Choroid plexus epithelial cell (primary cell): ENCODE measurements at regions not wholly inside any gene's neighbourhood (a gene's known extent, or its start where the extent isn't known, plus 50 kb on each side); places are given as distances from the start of the nearest gene placed in this dataset.
A peak's percentile ranks its signal among the peaks of the same experiment; 100 is the strongest.

ENCODE experiments used
- DNase-seq: peaks from one replicate; pipeline ENCODE4 v3.0.0-alpha.2; 2010; ENCODE audit warnings: low read depth
- H3K4me3 ChIP-seq: 2 replicates; pipeline ENCODE4 v1.5.1; 2011; ENCODE audit warnings: low read depth, mild to moderate bottlenecking, control low read depth, low read length, moderate library complexity
- TF ChIP-seq, protein P1 (sequence below): conservative IDR thresholded peaks from 2 replicates; pipeline ENCODE4 v1.5.1; 2011; ENCODE audit warnings: low read depth, mild to moderate bottlenecking, control low read depth, inconsistent platforms, low read length, moderate library complexity

DNA sequence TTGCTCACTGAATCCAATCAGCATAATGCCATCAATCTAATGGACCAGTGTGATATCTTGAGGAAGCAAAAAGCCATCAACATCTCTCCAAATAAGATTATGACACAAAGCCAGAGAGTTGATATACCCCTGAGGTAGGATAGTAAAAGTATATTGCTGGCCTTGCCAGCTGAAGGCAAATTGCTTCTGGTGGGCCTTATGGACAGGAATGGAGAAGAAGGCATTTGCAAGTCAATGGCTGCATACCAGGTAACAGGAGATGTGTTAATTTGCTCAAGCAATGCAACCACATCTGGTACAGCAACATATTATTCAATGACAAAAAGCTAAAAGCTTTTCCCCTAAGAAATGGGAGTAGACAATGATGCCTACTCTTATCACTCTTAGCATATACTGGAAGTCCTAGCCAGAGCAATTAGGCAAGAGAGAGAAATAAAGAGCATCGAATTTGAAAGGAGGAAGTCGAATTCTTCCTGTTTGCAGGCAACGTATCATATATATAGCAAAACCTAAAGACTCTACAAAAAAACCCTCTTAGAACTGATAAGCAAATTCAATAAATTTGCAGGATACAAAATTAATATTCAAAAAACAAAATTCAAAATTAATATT is 216.1 kb upstream of the RASA1 start:
- DNase-seq, result no peak
- H3K4me3 ChIP-seq, result no peak overlapping the region

DNA sequence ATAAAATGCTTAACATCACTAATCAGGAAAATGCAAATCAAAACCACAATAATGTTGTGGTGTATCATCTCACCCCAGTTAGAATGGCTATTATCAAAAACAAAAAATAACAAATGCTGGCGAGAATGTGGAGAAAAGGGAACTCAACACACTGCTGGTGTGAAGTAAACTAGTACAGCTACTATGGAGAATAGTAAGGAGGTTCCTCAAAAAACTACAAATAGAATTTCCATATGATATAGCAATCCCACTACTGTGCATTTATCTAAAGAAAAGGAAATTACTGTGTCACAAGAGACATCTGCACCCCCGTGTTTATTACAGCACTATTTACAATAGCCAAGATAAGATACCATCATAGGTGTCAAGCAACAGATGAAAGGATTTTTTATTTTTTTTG is 214.5 kb upstream of the RASA1 start:
- DNase-seq, result no peak
- H3K4me3 ChIP-seq, result no peak overlapping the region
- TF ChIP-seq, protein P1, sequence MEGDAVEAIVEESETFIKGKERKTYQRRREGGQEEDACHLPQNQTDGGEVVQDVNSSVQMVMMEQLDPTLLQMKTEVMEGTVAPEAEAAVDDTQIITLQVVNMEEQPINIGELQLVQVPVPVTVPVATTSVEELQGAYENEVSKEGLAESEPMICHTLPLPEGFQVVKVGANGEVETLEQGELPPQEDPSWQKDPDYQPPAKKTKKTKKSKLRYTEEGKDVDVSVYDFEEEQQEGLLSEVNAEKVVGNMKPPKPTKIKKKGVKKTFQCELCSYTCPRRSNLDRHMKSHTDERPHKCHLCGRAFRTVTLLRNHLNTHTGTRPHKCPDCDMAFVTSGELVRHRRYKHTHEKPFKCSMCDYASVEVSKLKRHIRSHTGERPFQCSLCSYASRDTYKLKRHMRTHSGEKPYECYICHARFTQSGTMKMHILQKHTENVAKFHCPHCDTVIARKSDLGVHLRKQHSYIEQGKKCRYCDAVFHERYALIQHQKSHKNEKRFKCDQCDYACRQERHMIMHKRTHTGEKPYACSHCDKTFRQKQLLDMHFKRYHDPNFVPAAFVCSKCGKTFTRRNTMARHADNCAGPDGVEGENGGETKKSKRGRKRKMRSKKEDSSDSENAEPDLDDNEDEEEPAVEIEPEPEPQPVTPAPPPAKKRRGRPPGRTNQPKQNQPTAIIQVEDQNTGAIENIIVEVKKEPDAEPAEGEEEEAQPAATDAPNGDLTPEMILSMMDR, result no peak

More for the DNA sequence above, 216.1 kb upstream of the RASA1 start:
- TF ChIP-seq, protein P1, result no peak

DNA sequence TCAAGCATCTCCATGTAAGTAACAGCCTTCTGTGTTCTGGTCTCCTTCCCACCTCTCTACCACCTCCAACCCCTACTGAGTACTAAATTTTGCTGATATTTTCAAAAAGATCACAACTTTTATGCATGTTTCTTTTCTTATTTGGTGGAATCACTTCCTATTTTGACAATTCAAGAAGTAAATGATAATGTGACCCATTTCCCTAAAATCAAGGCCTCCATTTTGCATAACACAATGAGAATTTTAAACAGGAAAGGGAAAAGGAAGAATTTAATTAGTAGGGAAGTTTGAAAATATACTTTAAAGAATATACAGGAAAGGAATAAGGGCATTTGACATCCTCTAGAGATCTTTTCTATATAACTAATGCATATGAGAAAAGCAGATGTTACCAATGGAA is 212.9 kb upstream of the RASA1 start:
- no peak for DNase-seq
- TF ChIP-seq, protein P1, result no peak
- H3K4me3 ChIP-seq, result no peak overlapping the region

DNA sequence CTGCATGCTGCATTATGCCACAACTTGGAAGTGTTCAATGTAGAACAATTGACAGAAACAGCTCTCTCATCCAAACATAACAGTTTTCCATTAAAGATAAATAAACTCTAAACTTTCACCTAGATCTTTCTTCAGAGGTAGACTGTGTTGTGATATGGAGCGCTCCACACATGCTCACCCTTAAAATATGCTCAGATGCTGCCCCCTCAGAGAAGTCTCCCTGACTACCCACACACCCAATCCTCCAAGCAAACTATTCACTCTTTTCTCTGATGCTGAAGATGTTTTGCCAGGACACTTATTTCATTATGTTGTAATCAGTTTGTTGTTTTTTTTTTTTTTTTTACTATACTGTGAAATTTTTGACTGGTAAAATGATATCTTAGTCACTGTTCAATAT is 206.6 kb upstream of the RASA1 start:
- TF ChIP-seq, protein P1, result no peak
- no peak overlapping the region for H3K4me3 ChIP-seq
- DNase-seq, result peak; percentile 28

DNA sequence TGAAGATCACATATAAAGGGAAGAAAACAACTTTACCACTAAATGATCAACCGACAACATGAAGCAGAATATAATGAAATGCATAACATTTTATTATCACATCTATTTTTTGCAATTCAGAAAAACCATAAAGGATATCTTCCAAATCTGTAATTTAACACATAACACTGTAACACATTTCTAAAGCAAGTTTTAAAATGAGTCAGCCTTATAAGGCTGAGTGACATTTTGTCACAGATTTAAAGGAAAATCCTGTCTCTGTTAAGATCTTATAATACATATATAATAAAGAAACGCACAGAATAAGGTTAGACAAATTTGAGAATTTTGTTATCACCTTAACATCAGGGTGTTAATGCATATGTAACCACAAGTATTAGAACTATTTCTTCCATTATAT is 198.4 kb upstream of the RASA1 start:
- no peak overlapping the region for H3K4me3 ChIP-seq
- TF ChIP-seq, protein P1, result no peak
- DNase-seq, result no peak

DNA sequence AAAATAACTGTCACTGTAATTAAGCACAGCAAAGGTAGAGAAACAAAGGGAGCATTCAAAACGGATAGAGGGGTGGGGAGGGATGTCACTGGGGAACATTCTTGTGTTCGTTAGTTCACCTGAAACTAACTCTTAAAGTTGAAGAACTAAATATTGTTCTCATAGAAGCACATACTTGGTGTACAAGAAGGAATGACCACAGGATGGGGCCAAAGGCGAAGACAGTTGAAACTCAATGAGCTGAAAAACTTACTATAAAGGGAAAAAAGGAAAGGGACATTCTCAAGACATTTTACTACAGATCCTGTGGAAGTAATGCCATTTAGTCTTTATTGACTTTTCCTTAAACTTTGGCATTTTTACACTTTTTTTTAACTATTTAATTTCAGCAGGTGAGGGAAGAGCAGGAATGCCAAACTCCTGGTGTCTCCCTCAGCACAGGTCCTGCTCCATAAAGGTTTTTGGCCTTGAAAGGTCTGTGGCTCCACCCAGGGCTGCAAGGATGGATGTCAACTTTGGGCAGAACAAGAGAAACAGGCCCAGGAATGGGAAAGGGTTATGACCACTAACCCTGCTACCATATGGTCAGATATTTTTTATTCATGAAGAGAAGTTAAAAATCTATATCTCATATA is 197.6 kb upstream of the RASA1 start:
- TF ChIP-seq, protein P1, result peak; percentile 74
- H3K4me3 ChIP-seq, result no peak overlapping the region
- DNase-seq, result peak; percentile 88

DNA sequence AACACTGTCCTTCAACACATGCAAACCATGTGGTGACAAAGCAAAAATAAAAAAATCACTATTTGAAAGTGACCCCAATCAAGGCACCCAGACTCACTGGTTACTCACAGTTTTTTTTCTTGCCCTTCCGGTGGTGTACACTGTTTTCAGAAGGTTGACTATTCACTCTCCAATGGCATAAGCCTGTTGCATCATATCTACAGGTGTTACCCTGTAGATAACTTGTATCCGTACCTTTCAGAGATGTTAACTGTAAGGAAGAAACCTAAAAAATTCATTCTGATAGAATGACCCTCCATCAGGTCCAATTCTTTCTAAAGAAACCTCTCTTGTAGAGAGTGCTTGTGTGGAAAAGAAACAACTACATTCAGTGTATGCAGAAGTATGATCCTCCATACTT is 193.6 kb upstream of the RASA1 start:
- no peak for DNase-seq
- TF ChIP-seq, protein P1, result no peak
- H3K4me3 ChIP-seq, result no peak overlapping the region
